ENCODE measurements at regions not wholly inside any gene's neighbourhood (a gene's known extent, or its start where the extent isn't known, plus 50 kb on each side); places are given as distances from the start of the nearest gene placed in this dataset.

DNA sequence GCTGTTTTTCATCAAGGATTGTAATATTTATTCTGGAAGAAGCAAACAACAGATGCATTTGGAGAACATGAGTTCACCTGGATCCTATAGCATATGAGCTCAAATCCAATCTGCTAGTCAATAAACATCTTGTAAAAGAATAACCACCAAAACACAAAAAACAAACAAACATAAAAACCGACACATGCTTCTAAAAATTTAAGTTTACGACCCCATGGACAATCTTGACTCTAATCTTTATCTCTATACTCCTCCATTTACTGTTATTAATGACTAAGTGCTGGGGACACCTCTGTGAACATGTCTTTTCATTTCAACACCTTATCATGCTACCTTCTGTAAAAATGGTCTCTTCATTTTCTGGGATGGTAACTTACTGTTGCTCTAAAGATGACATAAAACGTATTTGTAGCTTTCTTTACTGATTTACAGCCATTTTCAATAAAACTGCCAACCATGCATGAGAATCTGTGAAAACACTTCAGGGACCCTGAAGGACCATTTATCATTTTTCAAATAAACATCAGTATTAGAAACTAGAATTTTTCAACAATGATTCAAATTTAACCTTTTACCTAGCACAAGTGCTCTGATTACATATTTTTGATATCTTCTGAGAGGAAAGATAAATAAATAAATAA lies 123.8 kb upstream of the SOX5 start:
- no peaks in the 10 kb centered on the region for H3K27me3 ChIP-seq (ENCODE audit: control insufficient read depth in 1 of 2, insufficient read depth in 2 of 2, low read length in 2 of 2)
- BruUV-seq (replicated peaks) = no TSS peak
- H3K9ac ChIP-seq (ENCODE audit: insufficient read depth, low read depth, low read length) = no peak overlapping the region
- DNase-seq (ENCODE audit: low spot score) (no peak), ATAC-seq (no peak), FAIRE-seq (no peak)
- H3K9me3 ChIP-seq (ENCODE audit: low read length) = no peaks in the 10 kb centered on the region
- no peak overlapping the region for H2AFZ ChIP-seq (ENCODE audit: low read length)
- H3K36me3 ChIP-seq (replicated peaks in 1 of 2; ENCODE audit: control insufficient read depth in 1 of 2, insufficient read depth in 2 of 2, low read length in 2 of 2) = no peaks in the 10 kb centered on the region
- H3K4me3 ChIP-seq (replicated peaks in 1 of 3; ENCODE audit: insufficient read depth in 1 of 3, low read depth in 2 of 3, low read length in 3 of 3) = no peak overlapping the region
- H4K20me1 ChIP-seq (ENCODE audit: insufficient read depth, low read length) = no peaks in the 10 kb centered on the region
- H3K79me2 ChIP-seq (ENCODE audit: insufficient read depth, low read length) = no peaks in the 10 kb centered on the region
- intact Hi-C loops (cut with micrococcal nuclease; ENCODE audit: unreplicated experiment) (no loop called here), in situ Hi-C loops (cut with HindIII; ENCODE audit: extremely low pct_ligation_motif_present, low pct_unique_long_range_greater_than_20kb) (loop anchor here (10.0 kb wide), 1 partner anchor 128 kb away; the partner anchor contains the start of gene SOX5)
- CTCF ChIA-PET (ENCODE audit: low intra/inter-chr PET ratio, low total read pairs) = no interaction called here
- no peak overlapping the region for H3K27ac ChIP-seq (ENCODE audit: extremely low read length, insufficient read depth, low read length)
- WGBS (ENCODE audit: low lambda C conversion rate) = 88% methylated on average over 3 of the region's 3 CpGs
- H3K4me2 ChIP-seq (ENCODE audit: low read depth, low read length) = no peak overlapping the region
- H3K4me1 ChIP-seq (ENCODE audit: insufficient read depth, low read length) = peaks cover 92% of the 10 kb centered on the region
- POLR2A ChIA-PET = no interaction called here
- no peak for TF ChIP-seq FOXK2 (IDR thresholded peaks at IDR 0.05)
- TF ChIP-seq ZNF230 (CRISPR knock-in tag; IDR thresholded peaks at IDR 0.05) = no peak
- TF ChIP-seq ZNF354B (CRISPR knock-in tag; IDR thresholded peaks at IDR 0.05) = no peak
- TF ChIP-seq NR2F6 (IDR thresholded peaks at IDR 0.05) = no peak
- TF ChIP-seq NR2F6 (CRISPR knock-in tag; IDR thresholded peaks at IDR 0.05) = no peak
- TF ChIP-seq ATF1 (CRISPR knock-in tag; IDR thresholded peaks at IDR 0.05) = no peak
- no peak for TF ChIP-seq SYNCRIP (IDR thresholded peaks at IDR 0.05; ENCODE audit: insufficient read depth, low read depth, low read length)
- TF ChIP-seq ZNF296 (CRISPR knock-in tag; conservative IDR thresholded peaks at IDR 0.05) = no peak
- no peak for TF ChIP-seq ZSCAN20 (CRISPR knock-in tag; IDR thresholded peaks at IDR 0.05; ENCODE audit: borderline replicate concordance)
- no peak for TF ChIP-seq KDM5B (CRISPR knock-in tag; IDR thresholded peaks at IDR 0.05; ENCODE audit: borderline replicate concordance)
- TF ChIP-seq NFE2 (CRISPR knock-in tag; IDR thresholded peaks at IDR 0.05) = no peak
- TF ChIP-seq, protein P1, sequence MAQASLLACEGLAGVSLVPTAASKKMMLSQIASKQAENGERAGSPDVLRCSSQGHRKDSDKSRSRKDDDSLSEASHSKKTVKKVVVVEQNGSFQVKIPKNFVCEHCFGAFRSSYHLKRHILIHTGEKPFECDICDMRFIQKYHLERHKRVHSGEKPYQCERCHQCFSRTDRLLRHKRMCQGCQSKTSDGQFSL (CRISPR knock-in tag; IDR thresholded peaks at IDR 0.05) = no peak

Measured in HepG2 (cell line).